WTC11 (cell line): ENCODE measurements at regions not wholly inside any gene's neighbourhood (a gene's known extent, or its start where the extent isn't known, plus 50 kb on each side); places are given as distances from the start of the nearest gene placed in this dataset.

Experiments
- ATAC-seq: fragments of 200-7000 bp; cut with Tn5 transposase; 2 replicates; pipeline ENCODE4 v1.10.0; 2021; ENCODE audit warnings: mild to moderate bottlenecking, moderate library complexity
- CTCF ChIA-PET: fragments of 300-600 bp; sonication (Branson Sonifier 250); formaldehyde crosslinking; loops from one replicate; lab custom pipeline; 2021; ENCODE audit warnings: antibody characterized with exemption; lab: Charles Lee
- POLR2A ChIA-PET: fragments of 350-600 bp; sonication (Branson Sonifier 250); formaldehyde crosslinking; loops from one replicate; lab custom pipeline; 2021; ENCODE audit warnings: antibody characterized with exemption; lab: Charles Lee
- DNase-seq: peaks from one replicate; pipeline ENCODE4 v3.0.0; 2021; ENCODE audit warnings: low spot score
- H3K27ac Mint-ChIP-seq: 2 replicates; pipeline ENCODE4 v1.8.0; 2021; ENCODE audit warnings: mixed read lengths
- H3K27me3 Mint-ChIP-seq: 2 replicates; pipeline ENCODE4 v1.8.0; 2021; ENCODE audit warnings: low read depth, mild to moderate bottlenecking, moderate library complexity, mixed read lengths
- H3K36me3 Mint-ChIP-seq: 2 replicates; pipeline ENCODE4 v1.8.0; 2021; ENCODE audit warnings: mixed read lengths
- H3K4me1 Mint-ChIP-seq: 2 replicates; pipeline ENCODE4 v1.8.0; 2022; ENCODE audit warnings: mixed read lengths
- H3K4me3 Mint-ChIP-seq: 2 replicates; pipeline ENCODE4 v1.8.0; 2021; ENCODE audit warnings: mild to moderate bottlenecking, moderate library complexity, mixed read lengths
- H3K9me3 Mint-ChIP-seq: 2 replicates; pipeline ENCODE4 v1.8.0; 2021; ENCODE audit warnings: mixed read lengths
- CBFB ChIP-seq: sonication (generic); formaldehyde crosslinking; IDR thresholded peaks from 2 replicates; pipeline ENCODE4 v1.8.1; 2022; ENCODE audit warnings: mild to moderate bottlenecking, low read depth, missing genetic modification reagents
- E2F1 ChIP-seq: sonication (generic); formaldehyde crosslinking; IDR thresholded peaks from 2 replicates; pipeline ENCODE4 v1.8.0; 2022; ENCODE audit warnings: mild to moderate bottlenecking, missing genetic modification reagents
- E2F4 ChIP-seq: sonication (generic); formaldehyde crosslinking; IDR thresholded peaks from 2 replicates; pipeline ENCODE4 v1.8.1; 2022; ENCODE audit warnings: low read depth, mild to moderate bottlenecking, moderate library complexity, missing genetic modification reagents, borderline replicate concordance
- EMX1 ChIP-seq: fragments of 250-450 bp; sonication (Bioruptor Pico); IDR thresholded peaks from 2 replicates; pipeline ENCODE4 v1.8.0; 2021; ENCODE audit warnings: mild to moderate bottlenecking
- FOXJ3 ChIP-seq: sonication (generic); formaldehyde crosslinking; IDR thresholded peaks from 2 replicates; pipeline ENCODE4 v1.9.0; 2021; ENCODE audit warnings: missing genetic modification reagents, mild to moderate bottlenecking, borderline replicate concordance
- FOXP1 ChIP-seq: sonication (generic); formaldehyde crosslinking; IDR thresholded peaks from 2 replicates; pipeline ENCODE4 v1.8.0; 2022; ENCODE audit warnings: missing genetic modification reagents, mild to moderate bottlenecking, moderate library complexity, borderline replicate concordance
- FOXP4 ChIP-seq: sonication (generic); formaldehyde crosslinking; IDR thresholded peaks from 2 replicates; pipeline ENCODE4 v1.8.0; 2022; ENCODE audit warnings: mild to moderate bottlenecking, missing genetic modification reagents
- GRHL2 ChIP-seq: fragments of 250-450 bp; sonication (Bioruptor Pico); IDR thresholded peaks from 2 replicates; pipeline ENCODE4 v1.8.0; 2022; ENCODE audit warnings: mild to moderate bottlenecking, moderate library complexity; ENCODE audit not compliant: insufficient replicate concordance, severe bottlenecking
- HMGA2 ChIP-seq: fragments of 250-450 bp; sonication (Bioruptor Pico); IDR thresholded peaks from 2 replicates; pipeline ENCODE4 v1.4.0; 2021; ENCODE audit warnings: mild to moderate bottlenecking, moderate library complexity
- MXD4 ChIP-seq: fragments of 250-450 bp; sonication (Bioruptor Pico); IDR thresholded peaks from 2 replicates; pipeline ENCODE4 v1.8.0; 2021; ENCODE audit warnings: mild to moderate bottlenecking, moderate library complexity, borderline replicate concordance
- NFYB ChIP-seq: sonication (generic); formaldehyde crosslinking; conservative IDR thresholded peaks from 2 replicates; pipeline ENCODE4 v1.8.0; 2022; ENCODE audit warnings: low read depth, missing genetic modification reagents
- NR1H2 ChIP-seq: sonication (generic); formaldehyde crosslinking; IDR thresholded peaks from 2 replicates; pipeline ENCODE4 v1.9.0; 2021; ENCODE audit warnings: mild to moderate bottlenecking, moderate library complexity, missing genetic modification reagents
- OVOL2 ChIP-seq: fragments of 250-450 bp; sonication (Bioruptor Pico); IDR thresholded peaks from 2 replicates; pipeline ENCODE4 v1.9.0; 2021; ENCODE audit warnings: mild to moderate bottlenecking, borderline replicate concordance
- SOX15 ChIP-seq: fragments of 250-450 bp; sonication (Bioruptor Pico); IDR thresholded peaks from 2 replicates; pipeline ENCODE4 v1.9.0; 2021; ENCODE audit warnings: mild to moderate bottlenecking
- TCF7 ChIP-seq: sonication (generic); formaldehyde crosslinking; IDR thresholded peaks from 2 replicates; pipeline ENCODE4 v1.8.0; 2022; ENCODE audit warnings: mild to moderate bottlenecking, low read depth, missing genetic modification reagents, moderate library complexity
- TEAD1 ChIP-seq: sonication (generic); formaldehyde crosslinking; IDR thresholded peaks from 2 replicates; pipeline ENCODE4 v1.8.0; 2022; ENCODE audit warnings: mild to moderate bottlenecking, missing genetic modification reagents
- TEAD4 ChIP-seq: sonication (generic); formaldehyde crosslinking; IDR thresholded peaks from 2 replicates; pipeline ENCODE4 v1.8.0; 2022; ENCODE audit warnings: mild to moderate bottlenecking, missing genetic modification reagents
- TP53 ChIP-seq: sonication (generic); formaldehyde crosslinking; IDR thresholded peaks from 2 replicates; pipeline ENCODE4 v1.8.1; 2023; ENCODE audit warnings: mild to moderate bottlenecking, missing genetic modification reagents
- ZBTB21 ChIP-seq: sonication (generic); formaldehyde crosslinking; IDR thresholded peaks from 2 replicates; pipeline ENCODE4 v1.8.1; 2023; ENCODE audit warnings: mild to moderate bottlenecking, missing genetic modification reagents, borderline replicate concordance
- ZNF121 ChIP-seq: sonication (generic); formaldehyde crosslinking; IDR thresholded peaks from 2 replicates; pipeline ENCODE4 v1.8.0; 2023; ENCODE audit warnings: missing genetic modification reagents
- ZNF263 ChIP-seq: sonication (generic); formaldehyde crosslinking; IDR thresholded peaks from 2 replicates; pipeline ENCODE4 v1.8.1; 2022; ENCODE audit warnings: low read depth, mild to moderate bottlenecking, moderate library complexity, missing genetic modification reagents
- ZNF423 ChIP-seq: fragments of 250-450 bp; sonication (Bioruptor Pico); IDR thresholded peaks from 2 replicates; pipeline ENCODE4 v2.1.2; 2022; ENCODE audit warnings: mild to moderate bottlenecking, moderate library complexity
- TF ChIP-seq, protein P1 (sequence below): sonication (generic); formaldehyde crosslinking; IDR thresholded peaks from 2 replicates; pipeline ENCODE4 v1.8.1; 2023; ENCODE audit warnings: mild to moderate bottlenecking, missing genetic modification reagents, moderate library complexity
- TF ChIP-seq, protein P2 (sequence below): sonication (generic); formaldehyde crosslinking; IDR thresholded peaks from 2 replicates; pipeline ENCODE4 v1.8.0; 2023; ENCODE audit warnings: mild to moderate bottlenecking, missing genetic modification reagents
- TF ChIP-seq, protein P3 (sequence below): sonication (generic); formaldehyde crosslinking; IDR thresholded peaks from 2 replicates; pipeline ENCODE4 v1.8.1; 2023; ENCODE audit warnings: mild to moderate bottlenecking, missing genetic modification reagents, moderate library complexity
- TF ChIP-seq, protein P4 (sequence below): fragments of 250-450 bp; sonication (Bioruptor Pico); IDR thresholded peaks from 2 replicates; pipeline ENCODE4 v1.9.0; 2021; ENCODE audit warnings: mild to moderate bottlenecking

GRCh38 chr7:109295158-109295557 is 725.5 kb downstream of the DNAJB9 start:
- no peak for DNase-seq
- Mint-ChIP-seq H3K4me3 (no peak overlapping the region), H3K27me3 (no peaks in the 10 kb centered on the region; the same call in none of the 2 replicates), H3K36me3 (peaks cover 8% of the 10 kb centered on the region), H3K9me3 (peaks cover 16% of the 10 kb centered on the region), H3K27ac (no peak overlapping the region), H3K4me1 (peaks cover 7% of the 10 kb centered on the region)
- TF ChIP-seq MXD4 (CRISPR knock-in tag) = no peak
- TF ChIP-seq TEAD4 (CRISPR knock-in tag) = no peak
- TF ChIP-seq, protein P1, sequence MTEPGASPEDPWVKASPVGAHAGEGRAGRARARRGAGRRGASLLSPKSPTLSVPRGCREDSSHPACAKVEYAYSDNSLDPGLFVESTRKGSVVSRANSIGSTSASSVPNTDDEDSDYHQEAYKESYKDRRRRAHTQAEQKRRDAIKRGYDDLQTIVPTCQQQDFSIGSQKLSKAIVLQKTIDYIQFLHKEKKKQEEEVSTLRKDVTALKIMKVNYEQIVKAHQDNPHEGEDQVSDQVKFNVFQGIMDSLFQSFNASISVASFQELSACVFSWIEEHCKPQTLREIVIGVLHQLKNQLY (CRISPR knock-in tag) = no peak
- TF ChIP-seq NFYB (CRISPR knock-in tag) = no peak
- TF ChIP-seq NR1H2 (CRISPR knock-in tag) = no peak
- TF ChIP-seq, protein P2, sequence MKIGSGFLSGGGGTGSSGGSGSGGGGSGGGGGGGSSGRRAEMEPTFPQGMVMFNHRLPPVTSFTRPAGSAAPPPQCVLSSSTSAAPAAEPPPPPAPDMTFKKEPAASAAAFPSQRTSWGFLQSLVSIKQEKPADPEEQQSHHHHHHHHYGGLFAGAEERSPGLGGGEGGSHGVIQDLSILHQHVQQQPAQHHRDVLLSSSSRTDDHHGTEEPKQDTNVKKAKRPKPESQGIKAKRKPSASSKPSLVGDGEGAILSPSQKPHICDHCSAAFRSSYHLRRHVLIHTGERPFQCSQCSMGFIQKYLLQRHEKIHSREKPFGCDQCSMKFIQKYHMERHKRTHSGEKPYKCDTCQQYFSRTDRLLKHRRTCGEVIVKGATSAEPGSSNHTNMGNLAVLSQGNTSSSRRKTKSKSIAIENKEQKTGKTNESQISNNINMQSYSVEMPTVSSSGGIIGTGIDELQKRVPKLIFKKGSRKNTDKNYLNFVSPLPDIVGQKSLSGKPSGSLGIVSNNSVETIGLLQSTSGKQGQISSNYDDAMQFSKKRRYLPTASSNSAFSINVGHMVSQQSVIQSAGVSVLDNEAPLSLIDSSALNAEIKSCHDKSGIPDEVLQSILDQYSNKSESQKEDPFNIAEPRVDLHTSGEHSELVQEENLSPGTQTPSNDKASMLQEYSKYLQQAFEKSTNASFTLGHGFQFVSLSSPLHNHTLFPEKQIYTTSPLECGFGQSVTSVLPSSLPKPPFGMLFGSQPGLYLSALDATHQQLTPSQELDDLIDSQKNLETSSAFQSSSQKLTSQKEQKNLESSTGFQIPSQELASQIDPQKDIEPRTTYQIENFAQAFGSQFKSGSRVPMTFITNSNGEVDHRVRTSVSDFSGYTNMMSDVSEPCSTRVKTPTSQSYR = no peak
- TF ChIP-seq TEAD1 (CRISPR knock-in tag) = no peak
- TF ChIP-seq ZNF423 = no peak
- no peak for TF ChIP-seq ZNF263
- no peak for TF ChIP-seq TP53 (CRISPR knock-in tag)
- TF ChIP-seq ZBTB21 (CRISPR knock-in tag) = no peak
- ChIA-PET POLR2A (no interaction called here), CTCF (no interaction called here)
- no peak for ATAC-seq

GRCh38 chr7:109308816-109309215 is 739.1 kb downstream of the DNAJB9 start:
- CTCF ChIA-PET = no interaction called here
- peaks cover 36% of the 10 kb centered on the region for H3K36me3 Mint-ChIP-seq
- H3K27me3 Mint-ChIP-seq = peaks cover 8% of the 10 kb centered on the region
- no peak overlapping the region for H3K4me3 Mint-ChIP-seq
- DNase-seq (no peak), ATAC-seq (no peak)
- POLR2A ChIA-PET = no interaction called here
- H3K27ac Mint-ChIP-seq = no peak overlapping the region
- H3K4me1 Mint-ChIP-seq = no peaks in the 10 kb centered on the region
- peaks cover 58% of the 10 kb centered on the region for H3K9me3 Mint-ChIP-seq
- TF ChIP-seq HMGA2 (CRISPR knock-in tag) (no peak), EMX1 (no peak), ZNF121 (CRISPR knock-in tag) (no peak), FOXP1 (CRISPR knock-in tag) (no peak), SOX15 (CRISPR knock-in tag) (no peak), GRHL2 (CRISPR knock-in tag) (no peak), OVOL2 (CRISPR knock-in tag) (no peak), FOXP4 (CRISPR knock-in tag) (no peak), TCF7 (no peak), CBFB (CRISPR knock-in tag) (no peak), E2F1 (CRISPR knock-in tag) (no peak), E2F4 (CRISPR knock-in tag) (no peak), FOXJ3 (CRISPR knock-in tag) (no peak)
- TF ChIP-seq, protein P3, sequence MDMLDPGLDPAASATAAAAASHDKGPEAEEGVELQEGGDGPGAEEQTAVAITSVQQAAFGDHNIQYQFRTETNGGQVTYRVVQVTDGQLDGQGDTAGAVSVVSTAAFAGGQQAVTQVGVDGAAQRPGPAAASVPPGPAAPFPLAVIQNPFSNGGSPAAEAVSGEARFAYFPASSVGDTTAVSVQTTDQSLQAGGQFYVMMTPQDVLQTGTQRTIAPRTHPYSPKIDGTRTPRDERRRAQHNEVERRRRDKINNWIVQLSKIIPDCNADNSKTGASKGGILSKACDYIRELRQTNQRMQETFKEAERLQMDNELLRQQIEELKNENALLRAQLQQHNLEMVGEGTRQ (CRISPR knock-in tag) = no peak
- TF ChIP-seq, protein P4, sequence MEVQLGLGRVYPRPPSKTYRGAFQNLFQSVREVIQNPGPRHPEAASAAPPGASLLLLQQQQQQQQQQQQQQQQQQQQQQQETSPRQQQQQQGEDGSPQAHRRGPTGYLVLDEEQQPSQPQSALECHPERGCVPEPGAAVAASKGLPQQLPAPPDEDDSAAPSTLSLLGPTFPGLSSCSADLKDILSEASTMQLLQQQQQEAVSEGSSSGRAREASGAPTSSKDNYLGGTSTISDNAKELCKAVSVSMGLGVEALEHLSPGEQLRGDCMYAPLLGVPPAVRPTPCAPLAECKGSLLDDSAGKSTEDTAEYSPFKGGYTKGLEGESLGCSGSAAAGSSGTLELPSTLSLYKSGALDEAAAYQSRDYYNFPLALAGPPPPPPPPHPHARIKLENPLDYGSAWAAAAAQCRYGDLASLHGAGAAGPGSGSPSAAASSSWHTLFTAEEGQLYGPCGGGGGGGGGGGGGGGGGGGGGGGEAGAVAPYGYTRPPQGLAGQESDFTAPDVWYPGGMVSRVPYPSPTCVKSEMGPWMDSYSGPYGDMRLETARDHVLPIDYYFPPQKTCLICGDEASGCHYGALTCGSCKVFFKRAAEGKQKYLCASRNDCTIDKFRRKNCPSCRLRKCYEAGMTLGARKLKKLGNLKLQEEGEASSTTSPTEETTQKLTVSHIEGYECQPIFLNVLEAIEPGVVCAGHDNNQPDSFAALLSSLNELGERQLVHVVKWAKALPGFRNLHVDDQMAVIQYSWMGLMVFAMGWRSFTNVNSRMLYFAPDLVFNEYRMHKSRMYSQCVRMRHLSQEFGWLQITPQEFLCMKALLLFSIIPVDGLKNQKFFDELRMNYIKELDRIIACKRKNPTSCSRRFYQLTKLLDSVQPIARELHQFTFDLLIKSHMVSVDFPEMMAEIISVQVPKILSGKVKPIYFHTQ (CRISPR knock-in tag) = no peak
